ENCODE measurements at regions not wholly inside any gene's neighbourhood (a gene's known extent, or its start where the extent isn't known, plus 50 kb on each side); places are given as distances from the start of the nearest gene placed in this dataset.

GRCh38 chr19:31513841-31514240 is 164.6 kb upstream of the TSHZ3 start:
- H3K36me3 Mint-ChIP-seq = no peaks in the 10 kb centered on the region
- H3K4me1 Mint-ChIP-seq = no peaks in the 10 kb centered on the region
- no peak overlapping the region for H3K27ac Mint-ChIP-seq
- ATAC-seq (ENCODE audit: low read depth in 2 of 2) (no peak), DNase-seq (no peak)
- no peaks in the 10 kb centered on the region for H3K27me3 Mint-ChIP-seq
- H3K4me3 Mint-ChIP-seq = no peak overlapping the region
- peaks cover 1 to 8% (median 3%) of the 10 kb centered on the region in 7 donors for H3K9me3 Mint-ChIP-seq

GRCh38 chr19:31515931-31516330 is 166.7 kb upstream of the TSHZ3 start:
- H3K27me3 Mint-ChIP-seq = no peaks in the 10 kb centered on the region
- H3K36me3 Mint-ChIP-seq = no peaks in the 10 kb centered on the region
- ATAC-seq (ENCODE audit: low read depth in 2 of 2) = no peak
- H3K4me1 Mint-ChIP-seq = no peaks in the 10 kb centered on the region
- no peak for DNase-seq
- no peak overlapping the region for H3K4me3 Mint-ChIP-seq
- peaks cover 1 to 19% (median 6%) of the 10 kb centered on the region in 7 donors for H3K9me3 Mint-ChIP-seq
- no peak overlapping the region for H3K27ac Mint-ChIP-seq

DNA sequence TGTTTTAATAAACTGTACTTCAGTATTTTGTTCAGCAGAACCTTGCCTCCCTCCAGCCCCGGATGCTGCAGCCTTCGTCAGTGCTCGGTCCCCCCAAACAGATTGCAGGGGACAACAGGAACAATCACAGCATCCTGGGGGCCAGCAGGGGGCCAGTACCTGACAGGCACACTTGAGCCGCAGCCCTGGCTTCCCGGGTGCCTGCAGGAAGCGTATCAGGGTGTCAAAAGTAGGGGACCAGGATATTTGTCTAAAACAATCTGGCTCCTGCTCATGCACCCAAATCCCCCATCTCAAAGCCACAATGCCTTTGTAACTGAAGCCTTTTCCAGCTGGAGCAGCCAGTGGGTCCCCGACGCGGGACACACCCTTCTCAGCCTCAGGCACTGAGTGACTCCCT is 167.5 kb upstream of the TSHZ3 start:
- no peak overlapping the region for H3K27ac Mint-ChIP-seq
- H3K27me3 Mint-ChIP-seq = no peaks in the 10 kb centered on the region
- DNase-seq (no peak), ATAC-seq (ENCODE audit: low read depth in 2 of 2) (no peak)
- no peaks in the 10 kb centered on the region for H3K4me1 Mint-ChIP-seq
- no peak overlapping the region for H3K4me3 Mint-ChIP-seq
- H3K36me3 Mint-ChIP-seq = no peaks in the 10 kb centered on the region
- peaks cover 1 to 23% (median 7%) of the 10 kb centered on the region in 7 donors for H3K9me3 Mint-ChIP-seq

DNA sequence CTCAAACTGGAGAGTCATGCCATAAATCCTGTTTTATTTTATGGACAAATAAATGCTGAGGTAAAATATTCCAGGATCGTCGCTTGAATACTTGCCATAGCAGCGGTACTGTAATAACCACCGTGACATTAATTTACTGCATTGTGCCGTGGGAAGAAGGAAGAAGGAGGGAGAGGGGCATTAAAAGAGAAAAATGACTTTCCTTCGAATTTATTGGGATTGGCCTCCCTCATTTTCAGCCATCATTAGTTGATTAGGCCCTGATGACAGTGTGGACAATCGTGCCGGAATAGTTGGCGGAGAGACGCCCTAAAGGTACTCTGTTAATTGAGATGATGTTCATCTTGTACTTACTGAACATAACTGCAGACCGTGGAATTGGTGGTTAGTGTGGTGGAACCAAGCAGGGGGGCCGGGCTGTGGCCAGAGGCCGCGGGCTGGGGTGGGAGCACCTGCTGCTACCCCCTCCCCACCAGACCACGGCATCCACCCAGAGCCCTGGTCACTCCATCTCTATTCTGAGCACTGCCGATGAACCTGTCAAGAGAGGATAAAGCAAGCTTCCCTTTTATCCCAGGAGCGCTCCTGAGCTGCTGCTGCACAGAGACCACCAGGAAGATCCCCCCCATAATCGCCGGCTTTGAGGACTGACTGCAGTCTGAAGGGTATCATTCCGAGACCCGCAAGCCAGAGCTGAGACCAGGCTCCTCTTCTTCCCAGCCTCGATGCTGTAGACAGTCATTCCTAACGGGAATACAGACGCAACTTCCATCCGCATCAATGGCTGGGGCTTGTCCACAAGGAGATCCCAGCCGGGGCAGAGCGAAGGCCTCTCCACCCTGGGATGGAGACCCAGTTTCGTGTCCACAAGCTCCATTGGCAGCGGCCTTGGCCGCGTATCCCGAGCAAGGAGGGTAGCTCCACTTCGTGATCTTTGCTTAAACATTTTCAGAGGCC is 168.3 kb upstream of the TSHZ3 start:
- no peak overlapping the region for H3K4me3 Mint-ChIP-seq
- no peaks in the 10 kb centered on the region for H3K4me1 Mint-ChIP-seq
- ATAC-seq (ENCODE audit: low read depth in 2 of 2) (no peak), DNase-seq (no peak)
- no peak overlapping the region for H3K27ac Mint-ChIP-seq
- peaks cover 1 to 23% (median 7%) of the 10 kb centered on the region in 7 donors for H3K9me3 Mint-ChIP-seq
- H3K36me3 Mint-ChIP-seq = no peaks in the 10 kb centered on the region
- no peaks in the 10 kb centered on the region for H3K27me3 Mint-ChIP-seq

DNA sequence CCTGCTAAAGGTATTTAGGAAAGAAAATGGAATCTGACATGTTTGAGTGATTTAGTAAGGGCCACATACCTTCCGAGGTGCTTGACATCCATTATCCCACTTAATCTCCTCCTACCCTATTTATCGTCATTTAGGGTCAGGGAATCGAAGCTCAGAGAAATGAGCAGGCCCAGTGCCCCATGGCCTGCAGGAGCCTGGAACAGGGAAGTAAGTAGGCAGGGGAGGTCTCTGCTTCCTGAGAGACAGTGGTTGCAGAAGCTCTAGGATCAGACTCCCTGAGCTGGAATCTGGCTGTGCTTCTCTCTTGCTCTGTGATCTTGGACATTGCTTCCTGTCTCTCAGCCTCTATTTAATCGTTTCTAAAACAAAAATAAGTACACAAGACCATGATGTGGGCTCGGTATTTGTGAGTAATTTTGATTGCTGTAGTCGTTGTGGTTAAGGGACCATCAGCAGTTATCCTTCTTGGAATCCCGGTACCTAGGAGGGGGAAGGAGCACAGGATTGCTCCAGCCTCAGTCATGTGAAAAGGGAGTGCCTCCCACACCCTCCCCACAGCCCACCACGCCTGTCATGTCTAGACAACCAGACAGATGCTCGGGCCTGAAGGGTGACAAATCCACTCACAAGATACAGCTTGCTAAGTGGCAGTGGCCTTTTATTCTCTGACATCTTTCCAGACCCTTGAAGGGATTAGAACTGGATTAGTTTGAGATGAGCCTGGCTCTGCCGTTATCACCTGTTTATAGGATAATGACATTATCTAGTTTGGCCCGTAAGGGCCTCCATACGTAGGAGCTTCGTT is 169.2 kb upstream of the TSHZ3 start:
- no peaks in the 10 kb centered on the region for H3K4me1 Mint-ChIP-seq
- H3K9me3 Mint-ChIP-seq = peaks cover 1 to 24% (median 7%) of the 10 kb centered on the region in 7 donors
- ATAC-seq (ENCODE audit: low read depth in 2 of 2) (no peak), DNase-seq (no peak)
- no peaks in the 10 kb centered on the region for H3K36me3 Mint-ChIP-seq
- no peak overlapping the region for H3K4me3 Mint-ChIP-seq
- H3K27me3 Mint-ChIP-seq = no peaks in the 10 kb centered on the region
- H3K27ac Mint-ChIP-seq = no peak overlapping the region

DNA sequence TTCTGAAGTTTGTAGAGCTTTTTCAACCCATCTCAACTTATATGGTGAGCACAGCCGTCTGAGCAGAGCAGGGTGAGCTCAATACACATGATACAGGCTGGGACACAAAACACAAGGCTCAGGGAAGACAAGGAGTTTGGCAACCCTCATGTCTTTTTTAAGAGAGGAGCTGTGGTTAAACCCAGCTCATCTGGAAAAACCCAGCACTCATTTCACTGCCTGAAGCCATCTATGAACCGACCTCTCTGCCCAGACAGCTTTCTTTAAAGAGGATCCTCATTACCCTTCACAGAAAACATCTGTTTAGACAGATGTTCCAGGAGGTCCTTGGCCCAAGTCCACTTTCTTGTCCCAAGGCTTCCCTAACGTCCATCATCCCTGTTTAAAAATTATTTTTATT is 170.0 kb upstream of the TSHZ3 start:
- H3K4me1 Mint-ChIP-seq = no peaks in the 10 kb centered on the region
- DNase-seq (no peak), ATAC-seq (ENCODE audit: low read depth in 2 of 2) (no peak)
- peaks cover 1 to 24% (median 7%) of the 10 kb centered on the region in 7 donors for H3K9me3 Mint-ChIP-seq
- H3K27ac Mint-ChIP-seq = no peak overlapping the region
- no peak overlapping the region for H3K4me3 Mint-ChIP-seq
- H3K36me3 Mint-ChIP-seq = no peaks in the 10 kb centered on the region
- no peaks in the 10 kb centered on the region for H3K27me3 Mint-ChIP-seq

GRCh38 chr19:31519908-31520307 is 170.7 kb upstream of the TSHZ3 start:
- DNase-seq = no peak
- H3K27ac Mint-ChIP-seq = no peak overlapping the region
- H3K36me3 Mint-ChIP-seq = no peaks in the 10 kb centered on the region
- H3K4me3 Mint-ChIP-seq = no peak overlapping the region
- no peaks in the 10 kb centered on the region for H3K27me3 Mint-ChIP-seq
- no peak for ATAC-seq (ENCODE audit: low read depth in 2 of 2)
- no peaks in the 10 kb centered on the region for H3K4me1 Mint-ChIP-seq
- peaks cover 4 to 24% (median 10%) of the 10 kb centered on the region in 7 donors for H3K9me3 Mint-ChIP-seq

DNA sequence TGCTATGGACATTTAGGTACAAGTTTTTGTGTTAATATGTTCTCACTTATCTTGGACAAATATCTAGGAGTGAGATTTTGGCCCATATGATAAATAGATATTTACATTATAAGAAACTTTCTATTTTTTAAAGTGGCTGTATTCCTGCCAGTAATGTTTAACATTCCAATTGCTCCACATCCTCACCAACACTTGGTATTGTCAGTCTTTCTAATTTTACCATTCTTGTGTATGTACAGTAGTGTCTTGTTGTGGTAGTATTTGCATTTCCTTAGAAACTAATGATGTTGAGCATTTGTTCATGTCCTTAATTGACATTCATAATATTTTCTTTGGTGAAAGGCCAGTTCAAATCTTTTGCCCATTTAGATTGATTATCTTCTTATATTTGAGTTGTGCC is 171.4 kb upstream of the TSHZ3 start:
- no peak for ATAC-seq (ENCODE audit: low read depth in 2 of 2)
- H3K36me3 Mint-ChIP-seq = peaks cover 0 to 3% of the 10 kb centered on the region in 2 donors
- H3K4me1 Mint-ChIP-seq = no peaks in the 10 kb centered on the region

GRCh38 chr19:31525610-31526147 is 176.4 kb upstream of the TSHZ3 start:
- ATAC-seq (ENCODE audit: low read depth in 2 of 2) (no peak), DNase-seq (no peak)
- H3K27me3 Mint-ChIP-seq = no peaks in the 10 kb centered on the region
- H3K27ac Mint-ChIP-seq = peak overlapping the region in 1 of 6 donors; percentile 22
- H3K36me3 Mint-ChIP-seq = peaks cover 8 to 18% of the 10 kb centered on the region in 2 donors
- H3K4me3 Mint-ChIP-seq = no peak overlapping the region
- H3K9me3 Mint-ChIP-seq = peaks cover 5 to 46% (median 30%) of the 10 kb centered on the region in 7 donors
- no peaks in the 10 kb centered on the region for H3K4me1 Mint-ChIP-seq

More for the DNA sequence above, 171.4 kb upstream of the TSHZ3 start:
- H3K9me3 Mint-ChIP-seq = peaks cover 4 to 30% (median 13%) of the 10 kb centered on the region in 7 donors
- no peak overlapping the region for H3K4me3 Mint-ChIP-seq
- H3K27ac Mint-ChIP-seq = no peak overlapping the region
- H3K27me3 Mint-ChIP-seq = no peaks in the 10 kb centered on the region
- no peak for DNase-seq

DNA sequence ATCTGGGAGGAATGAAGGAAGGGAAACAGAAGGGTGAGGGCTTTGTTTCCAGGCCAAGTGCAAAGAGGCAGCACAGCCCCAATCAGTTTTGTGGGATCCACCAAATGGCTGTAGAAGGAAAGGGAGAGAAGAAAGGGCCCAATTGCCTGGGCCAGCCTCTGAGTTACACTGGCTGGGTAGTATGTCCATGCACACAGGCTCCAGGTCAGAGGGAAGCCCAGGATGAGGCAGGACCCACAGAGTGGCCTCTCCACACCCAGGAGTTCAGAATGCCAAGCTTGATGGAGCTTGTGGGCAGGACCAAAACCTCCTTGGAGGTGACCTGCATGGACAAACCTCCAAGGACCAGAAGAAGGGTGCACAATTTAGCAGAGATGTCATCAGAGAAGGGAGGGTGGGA is 178.2 kb upstream of the TSHZ3 start:
- Mint-ChIP-seq H3K4me1 (no peaks in the 10 kb centered on the region), H3K4me3 (no peak overlapping the region), H3K9me3 (peaks cover 10 to 39% (median 25%) of the 10 kb centered on the region in 7 donors), H3K27ac (no peak overlapping the region), H3K27me3 (peaks cover 0 to 7% (median 0%) of the 10 kb centered on the region in 3 donors), H3K36me3 (peaks cover 8 to 18% of the 10 kb centered on the region in 2 donors)
- ATAC-seq (ENCODE audit: low read depth in 2 of 2) = no peak
- DNase-seq = no peak

- DNase-seq (no peak), ATAC-seq (ENCODE audit: low read depth in 2 of 2) (no peak)
- peaks cover 0 to 7% (median 0%) of the 10 kb centered on the region in 3 donors for H3K27me3 Mint-ChIP-seq
- H3K36me3 Mint-ChIP-seq = peaks cover 8 to 18% of the 10 kb centered on the region in 2 donors
- no peak overlapping the region for H3K27ac Mint-ChIP-seq
- no peak overlapping the region for H3K4me3 Mint-ChIP-seq
- peaks cover 10 to 39% (median 23%) of the 10 kb centered on the region in 7 donors for H3K9me3 Mint-ChIP-seq
- no peaks in the 10 kb centered on the region for H3K4me1 Mint-ChIP-seq
These were observed 179.0 kb upstream of the TSHZ3 start for GRCh38 chr19:31528261-31528660.

- Mint-ChIP-seq H3K27ac (no peak overlapping the region), H3K36me3 (peaks cover 8 to 18% of the 10 kb centered on the region in 2 donors), H3K4me3 (no peak overlapping the region), H3K9me3 (peaks cover 10 to 39% (median 22%) of the 10 kb centered on the region in 7 donors), H3K4me1 (no peaks in the 10 kb centered on the region), H3K27me3 (peaks cover 0 to 7% (median 0%) of the 10 kb centered on the region in 3 donors)
- ATAC-seq (ENCODE audit: low read depth in 2 of 2) (no peak), DNase-seq (no peak)
These were observed 179.9 kb upstream of the TSHZ3 start for GRCh38 chr19:31529121-31529520.

- no peak for DNase-seq
- no peaks in the 10 kb centered on the region for H3K4me1 Mint-ChIP-seq
- H3K27me3 Mint-ChIP-seq = peaks cover 0 to 7% (median 0%) of the 10 kb centered on the region in 3 donors
- no peak overlapping the region for H3K4me3 Mint-ChIP-seq
- ATAC-seq (ENCODE audit: low read depth in 2 of 2) = no peak
- H3K36me3 Mint-ChIP-seq = peaks cover 7 to 13% of the 10 kb centered on the region in 2 donors
- H3K9me3 Mint-ChIP-seq = peaks cover 10 to 32% (median 13%) of the 10 kb centered on the region in 7 donors
- no peak overlapping the region for H3K27ac Mint-ChIP-seq
These were observed 181.5 kb upstream of the TSHZ3 start for GRCh38 chr19:31530781-31531180.
